HG03280 (cell line): ENCODE measurements at regions not wholly inside any gene's neighbourhood (a gene's known extent, or its start where the extent isn't known, plus 50 kb on each side); places are given as distances from the start of the nearest gene placed in this dataset.
"Not testable (repeated sequence)": the region's sequence is repeated elsewhere in the genome, so short reads cannot be mapped to it uniquely, and the experiment has no call there.

Source experiments
- ATAC-seq: cut with Tn5 transposase; IDR thresholded peaks from one replicate; pipeline ENCODE4 v1.9.1; 2021; ENCODE audit warnings: mild to moderate bottlenecking, moderate library complexity; ENCODE audit not compliant: unreplicated experiment

GRCh38 chr2:210859314-210859713 lies 302.9 kb downstream of the CPS1 start:
- ATAC-seq: no peak

DNA sequence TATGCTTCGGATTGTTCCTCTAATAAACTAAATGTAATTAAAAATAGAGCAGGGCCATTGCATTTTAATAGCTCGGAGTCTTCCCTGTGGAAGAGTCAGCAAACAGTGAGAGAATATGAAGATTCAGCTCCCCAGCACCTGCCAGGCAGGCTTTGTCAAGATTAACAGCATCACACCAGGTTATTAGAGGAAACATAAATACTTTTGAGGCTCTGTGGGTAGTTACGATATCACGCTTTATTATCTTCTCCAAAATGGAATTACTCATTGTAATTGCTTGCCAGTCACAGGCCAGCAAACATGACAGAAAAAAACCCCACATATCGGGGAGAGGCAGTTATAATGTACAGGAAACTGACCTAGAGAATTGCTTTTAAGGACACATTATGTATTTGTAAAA lies 303.9 kb downstream of the CPS1 start:
- ATAC-seq: no peak

GRCh38 chr2:210861038-210861665 lies 304.8 kb downstream of the CPS1 start:
- ATAC-seq: no peak

DNA sequence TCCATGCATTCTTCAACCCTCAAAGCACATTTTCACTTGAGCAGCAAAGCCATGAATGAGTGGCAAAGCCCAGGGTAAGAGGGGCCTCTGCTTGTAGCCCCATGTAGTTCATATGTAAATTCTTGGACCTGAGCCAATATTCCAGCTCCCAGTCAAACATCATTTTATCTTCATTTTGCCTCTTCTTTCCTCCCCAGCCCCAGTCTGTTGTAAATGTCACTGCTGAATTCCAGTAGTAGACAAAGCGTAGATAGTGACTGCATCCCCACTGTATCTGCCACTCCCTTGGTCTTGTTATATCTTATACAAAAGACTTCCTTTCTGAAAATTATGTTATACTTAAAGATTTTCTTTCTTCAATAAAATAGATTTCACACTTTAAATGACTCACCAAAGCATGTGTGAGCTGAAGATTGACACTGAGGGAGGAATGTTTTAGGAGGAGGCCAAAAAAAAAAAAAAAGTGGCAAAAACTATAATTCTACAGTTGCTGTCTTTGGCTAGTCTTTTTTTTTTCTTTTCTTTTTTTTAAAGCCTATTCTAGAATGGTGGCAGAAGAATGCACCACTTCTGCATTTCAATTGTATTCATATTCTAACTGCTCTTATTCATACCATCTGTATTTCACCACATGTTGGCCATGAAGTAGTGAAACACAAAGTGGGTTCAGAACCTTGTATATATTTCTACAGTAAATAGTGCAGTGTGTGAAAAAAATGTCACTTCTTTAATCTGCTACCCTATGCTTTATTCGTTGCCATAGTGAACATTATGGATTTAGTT lies 306.1 kb downstream of the CPS1 start:
- no peak for ATAC-seq

GRCh38 chr2:210863283-210863682 lies 306.9 kb downstream of the CPS1 start:
- ATAC-seq: no peak

DNA sequence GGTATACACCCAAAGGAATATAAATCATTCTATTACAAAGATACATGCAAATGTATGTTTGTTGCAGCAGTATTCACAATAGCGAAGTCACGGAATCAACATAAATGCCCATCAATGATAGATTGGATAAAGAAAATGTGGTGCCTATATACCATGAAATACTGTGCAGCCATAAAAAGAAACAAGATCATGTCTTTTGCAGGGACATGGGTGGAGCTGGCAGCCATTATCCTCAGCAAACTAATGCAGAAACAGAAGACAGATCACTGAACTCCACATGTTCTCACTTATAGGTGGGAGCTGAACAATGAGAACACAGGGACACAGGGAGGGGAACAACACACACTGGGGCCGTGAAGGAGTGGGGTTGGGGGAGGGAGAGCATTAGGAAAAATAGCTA lies 315.2 kb downstream of the CPS1 start:
- ATAC-seq: not testable (repeated sequence)

- no peak for ATAC-seq
Observed at GRCh38 chr2:210873631-210874030, 317.2 kb downstream of the CPS1 start.

DNA sequence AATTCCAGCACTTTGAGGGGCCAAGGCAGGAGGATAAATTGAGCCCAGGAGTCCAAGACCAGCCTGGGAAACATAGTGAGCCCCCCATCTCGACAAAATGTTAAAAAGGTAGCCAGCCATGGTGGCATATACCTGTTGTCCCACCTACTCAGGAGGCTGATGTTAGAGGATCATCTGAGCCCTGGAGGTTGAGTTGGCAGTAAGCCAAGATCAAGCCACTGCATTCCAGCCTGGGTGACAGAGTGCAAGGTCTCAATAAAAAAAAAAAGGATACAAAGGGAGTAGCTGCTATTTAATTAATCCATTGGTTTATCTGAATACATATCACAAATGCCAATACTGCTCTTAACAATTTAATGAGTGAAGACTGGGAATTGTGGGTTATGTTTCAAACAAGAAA lies 327.8 kb downstream of the CPS1 start:
- no peak for ATAC-seq

GRCh38 chr2:210888035-210888434 lies 331.6 kb downstream of the CPS1 start:
- no peak for ATAC-seq

- no peak for ATAC-seq
Observed at GRCh38 chr2:210895132-210895531, 338.7 kb downstream of the CPS1 start.

- ATAC-seq: no peak
Observed at GRCh38 chr2:210899131-210899530, 342.7 kb downstream of the CPS1 start.

DNA sequence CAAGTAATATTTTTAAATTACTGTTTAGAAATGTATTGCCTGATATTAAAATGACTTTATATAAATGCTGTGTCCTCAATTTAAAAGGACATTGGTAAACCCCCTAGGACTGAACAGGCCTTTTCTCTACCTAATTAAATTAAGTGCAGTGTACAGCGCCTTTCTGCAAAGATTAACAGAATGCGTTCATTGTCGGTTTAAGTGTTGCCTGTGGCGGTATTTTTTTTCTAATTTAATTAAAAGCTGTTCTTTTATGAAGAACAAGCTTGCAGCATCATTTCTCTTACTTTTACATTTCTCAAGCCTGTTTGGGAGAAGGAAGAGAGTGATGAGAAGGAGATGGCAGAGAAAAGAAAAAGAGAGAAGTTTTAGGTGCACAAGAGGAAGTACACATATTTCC lies 344.9 kb downstream of the CPS1 start:
- no peak for ATAC-seq

- ATAC-seq: no peak
Observed at GRCh38 chr2:210912779-210913178, 356.4 kb downstream of the CPS1 start.

- ATAC-seq: no peak
Observed at GRCh38 chr2:210913461-210913860, 357.1 kb downstream of the CPS1 start.

- no peak for ATAC-seq
Observed at GRCh38 chr2:210915912-210916311, 359.5 kb downstream of the CPS1 start.

GRCh38 chr2:210917465-210917864 lies 361.1 kb downstream of the CPS1 start:
- ATAC-seq: no peak

DNA sequence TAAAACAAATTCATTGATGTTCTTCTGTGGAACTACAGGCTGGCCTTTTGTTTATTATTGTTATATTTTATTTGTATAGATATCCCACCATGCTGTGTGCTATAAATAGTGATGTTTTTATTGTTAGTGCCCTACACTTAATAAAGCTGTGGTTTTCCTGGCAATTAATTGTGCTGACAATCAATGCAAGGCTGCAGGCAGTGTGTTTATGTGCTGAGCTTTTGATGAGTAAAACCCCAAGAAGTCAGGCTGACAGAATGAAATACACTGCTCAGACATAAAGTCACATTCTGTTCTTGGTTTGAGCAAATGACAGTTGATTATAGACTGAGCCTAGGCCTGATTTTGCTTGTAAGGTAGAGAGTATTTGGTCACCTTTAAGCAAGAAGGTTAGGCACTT lies 362.7 kb downstream of the CPS1 start:
- ATAC-seq: no peak

DNA sequence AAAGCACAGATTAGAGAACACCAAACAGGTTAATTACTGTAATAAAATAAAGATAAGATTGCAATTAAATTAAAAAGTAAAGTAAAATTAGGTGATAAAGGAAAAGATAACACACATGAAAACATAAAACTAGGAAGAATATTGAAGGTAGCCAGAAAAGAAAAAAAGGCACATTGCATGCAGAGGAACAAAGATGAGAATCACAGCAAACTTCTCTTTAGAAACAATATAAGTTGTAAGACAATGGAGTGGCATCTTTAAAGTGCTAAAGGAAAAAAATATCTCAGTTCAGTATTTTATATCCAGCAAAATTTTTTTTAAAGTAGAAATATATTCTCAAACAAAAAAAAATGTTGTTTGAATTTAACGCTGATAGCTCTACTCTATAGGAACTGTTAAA lies 366.0 kb downstream of the CPS1 start:
- ATAC-seq: no peak

DNA sequence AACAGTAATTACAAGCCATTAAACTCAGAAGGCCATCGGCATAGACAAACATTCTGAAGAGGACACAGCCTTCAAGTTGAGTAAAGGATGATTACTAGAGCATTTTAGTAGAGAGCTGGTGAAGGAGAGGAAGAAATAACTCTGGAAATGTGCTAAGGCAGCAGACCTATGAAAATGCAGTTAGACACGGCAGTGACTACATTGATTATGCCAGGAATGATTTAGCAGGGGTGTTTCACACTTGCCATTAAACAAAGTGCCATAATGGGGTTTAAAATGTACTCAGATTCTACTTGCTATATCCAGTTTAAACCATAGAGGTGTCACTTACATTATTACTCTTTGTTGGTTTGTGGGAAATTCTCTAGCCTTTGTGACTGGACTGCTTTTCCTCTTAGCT lies 372.3 kb downstream of the CPS1 start:
- no peak for ATAC-seq

DNA sequence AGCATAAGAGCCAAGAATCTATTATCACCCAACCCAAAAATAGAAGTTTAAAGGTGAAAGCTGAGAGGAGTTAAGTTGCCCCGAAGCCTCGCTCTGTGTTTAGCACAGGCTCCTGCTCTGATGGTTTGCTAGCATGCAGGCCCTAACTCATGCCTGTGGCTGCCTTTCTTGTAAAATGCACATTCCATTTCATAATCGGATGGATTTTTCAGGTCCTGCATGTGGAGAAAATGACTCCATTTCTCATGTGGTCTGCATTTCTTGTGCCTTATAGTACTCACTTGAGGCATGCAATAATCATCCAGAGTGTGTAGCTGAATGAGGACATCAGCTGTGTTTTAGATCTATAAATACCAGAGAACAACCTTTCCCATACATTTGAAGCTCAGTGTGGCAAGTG lies 381.8 kb downstream of the CPS1 start:
- ATAC-seq: no peak

DNA sequence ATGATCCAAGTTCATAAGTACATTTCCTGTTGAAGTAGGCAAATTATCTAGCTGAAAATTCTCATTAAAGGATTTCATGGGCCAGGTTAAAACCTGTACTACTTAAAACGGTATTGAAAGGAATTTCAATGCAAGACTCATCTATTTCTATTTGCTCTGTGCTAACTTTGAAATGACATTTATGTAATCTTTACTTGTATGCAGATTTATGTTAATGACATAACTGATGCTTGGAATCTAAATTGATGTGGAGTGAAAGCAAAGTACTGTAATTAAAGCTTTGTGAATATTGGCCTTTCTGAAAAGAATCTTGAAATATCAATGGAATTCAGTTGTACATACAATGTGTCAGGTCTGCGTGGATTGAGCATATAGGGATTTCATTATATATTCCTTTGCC lies 390.0 kb downstream of the CPS1 start:
- no peak for ATAC-seq

DNA sequence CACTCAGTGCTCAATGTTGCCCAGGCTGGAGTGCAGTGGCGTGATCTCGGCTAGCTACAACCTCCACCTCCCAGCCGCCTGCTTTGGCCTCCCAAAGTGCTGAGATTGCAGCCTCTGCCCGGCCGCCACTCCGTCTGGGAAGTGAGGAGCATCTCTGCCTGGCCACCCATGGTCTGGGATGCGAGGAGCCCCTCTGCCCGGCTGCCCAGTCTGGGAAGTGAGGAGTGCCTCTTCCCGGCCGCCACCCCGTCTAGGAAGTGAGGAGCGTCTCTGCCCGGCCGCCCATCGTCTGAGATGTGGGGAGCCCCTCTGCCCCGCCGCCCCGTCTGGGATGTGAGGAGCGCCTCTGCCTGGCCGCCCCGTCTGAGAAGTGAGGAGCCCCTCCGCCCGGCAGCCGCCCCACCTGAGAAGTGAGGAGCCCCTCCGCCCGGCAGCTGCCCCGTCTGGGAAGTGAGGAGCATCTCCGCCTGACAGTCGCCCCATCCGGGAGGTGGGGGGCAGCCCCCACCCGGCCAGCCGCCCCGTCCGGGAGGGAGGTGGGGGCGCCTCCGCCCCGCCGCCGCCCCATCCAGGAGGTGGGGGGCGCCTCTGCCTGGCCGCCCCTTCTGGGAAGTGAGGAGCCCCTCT lies 394.1 kb downstream of the CPS1 start:
- not testable (repeated sequence) for ATAC-seq
